ENCODE measurements at regions not wholly inside any gene's neighbourhood (a gene's known extent, or its start where the extent isn't known, plus 50 kb on each side); places are given as distances from the start of the nearest gene placed in this dataset.

DNA sequence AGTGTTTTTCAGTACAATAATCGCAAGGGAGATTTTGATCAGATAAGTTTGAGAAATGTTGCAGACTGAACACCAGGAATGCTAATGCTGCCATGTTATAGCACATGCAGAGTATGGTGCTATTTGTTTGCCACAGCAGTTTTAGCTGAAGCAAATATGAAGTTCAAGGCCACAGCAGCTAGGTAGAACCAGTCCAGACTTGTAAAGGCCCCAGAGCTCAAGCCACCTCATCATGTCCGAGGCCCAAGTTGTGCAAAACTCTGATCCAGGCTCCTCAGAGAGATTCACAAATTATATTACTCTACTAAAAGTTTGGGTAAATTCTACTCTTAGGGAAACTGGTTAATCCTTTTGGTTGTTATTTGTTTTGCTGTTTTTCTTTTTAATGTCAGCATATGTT is 2702.6 kb downstream of the PCDH9 start:
- no peak for TF ChIP-seq ZNF274 (IDR thresholded peaks at IDR 0.05; ENCODE audit: low read depth, low read length)
- no peak for TF ChIP-seq YY1 (IDR thresholded peaks at IDR 0.05; ENCODE audit: insufficient read depth, insufficient read length)
- TF ChIP-seq SUZ12 (IDR thresholded peaks at IDR 0.05; ENCODE audit: extremely low read depth, insufficient read depth, insufficient read length): no peak
